ENCODE measurements at regions not wholly inside any gene's neighbourhood (a gene's known extent, or its start where the extent isn't known, plus 50 kb on each side); places are given as distances from the start of the nearest gene placed in this dataset.
"Not testable (repeated sequence)": the region's sequence is repeated elsewhere in the genome, so short reads cannot be mapped to it uniquely, and the experiment has no call there.

GRCh38 chr4:14168919-14169318 lies 541.4 kb upstream of the BOD1L1 start:
- peaks cover 8% of the 10 kb centered on the region for H3K4me1 ChIP-seq
- WGBS, result 32% methylated on average over 5 of the region's 5 CpGs

DNA sequence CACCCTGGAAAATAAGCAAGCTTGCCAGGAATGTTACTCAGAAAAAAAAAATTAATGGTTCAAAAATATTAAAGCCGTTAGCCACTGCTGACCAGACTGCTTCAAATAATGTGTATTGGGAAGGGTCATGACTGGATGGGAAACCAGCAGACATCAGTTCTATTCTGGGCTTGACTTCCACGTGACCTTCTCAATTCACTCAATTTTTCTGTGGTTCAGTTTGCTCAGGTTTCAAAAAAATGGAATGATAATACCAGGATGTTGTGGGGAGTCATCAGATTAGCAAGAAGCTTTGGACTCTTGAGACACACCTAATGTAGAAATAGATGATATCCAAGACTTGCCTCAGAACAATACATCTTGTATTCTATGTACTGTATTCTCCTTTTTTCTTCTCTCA lies 541.9 kb upstream of the BOD1L1 start:
- no peak for TF ChIP-seq CTCF (IDR thresholded peaks at IDR 0.05)
- TF ChIP-seq EP300 (IDR thresholded peaks at IDR 0.05), result no peak
- no peak for TF ChIP-seq POLR2A (IDR thresholded peaks at IDR 0.05)
- no peak for TF ChIP-seq POLR2AphosphoS5 (IDR thresholded peaks at IDR 0.05)
- Histone ChIP-seq H3K4me1 (peaks cover 8% of the 10 kb centered on the region), H3K27me3 (no peaks in the 10 kb centered on the region), H3K9me3 (no peaks in the 10 kb centered on the region), H3K27ac (no peak overlapping the region), H3K36me3 (no peaks in the 10 kb centered on the region), H3K4me3 (no peak overlapping the region)
- 64% methylated on average over 2 of the region's 2 CpGs for WGBS
- no peak for DNase-seq (ENCODE audit: low spot score in 2 of 2)

More at GRCh38 chr4:14168919-14169318, 541.4 kb upstream of the BOD1L1 start:
- no peaks in the 10 kb centered on the region for H3K27me3 ChIP-seq
- no peaks in the 10 kb centered on the region for H3K9me3 ChIP-seq
- no peak overlapping the region for H3K4me3 ChIP-seq
- no peaks in the 10 kb centered on the region for H3K36me3 ChIP-seq
- TF ChIP-seq POLR2AphosphoS5 (IDR thresholded peaks at IDR 0.05), result no peak
- no peak for TF ChIP-seq EP300 (IDR thresholded peaks at IDR 0.05)
- TF ChIP-seq POLR2A (IDR thresholded peaks at IDR 0.05), result no peak
- DNase-seq (ENCODE audit: low spot score in 2 of 2), result no peak
- no peak overlapping the region for H3K27ac ChIP-seq

DNA sequence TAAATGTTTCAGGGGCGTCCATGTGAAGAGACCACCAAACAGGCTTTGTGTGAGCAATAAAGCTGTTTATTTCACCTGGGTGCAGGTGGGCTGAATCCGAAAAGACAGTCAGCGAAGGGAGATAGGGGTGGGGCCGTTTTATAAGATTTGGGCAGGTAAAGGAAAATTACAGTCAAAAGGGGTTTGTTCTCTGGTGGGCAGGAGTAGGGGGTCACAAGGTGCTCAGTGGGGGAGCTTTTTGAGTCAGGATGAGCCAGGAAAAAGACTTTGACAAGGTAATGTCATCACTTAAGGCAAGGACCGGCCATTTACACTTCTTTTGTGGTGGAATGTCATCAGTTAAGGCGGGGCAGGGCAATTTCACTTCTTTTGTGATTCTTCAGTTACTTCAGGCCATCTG lies 542.4 kb upstream of the BOD1L1 start:
- 88% methylated on average over 6 of the region's 6 CpGs for WGBS
- not testable (repeated sequence) for DNase-seq (ENCODE audit: low spot score in 2 of 2); H3K27ac ChIP-seq; H3K36me3 ChIP-seq; H3K4me1 ChIP-seq; H3K4me3 ChIP-seq; H3K27me3 ChIP-seq; H3K9me3 ChIP-seq

GRCh38 chr4:14176613-14177012 lies 549.1 kb upstream of the BOD1L1 start:
- no peak for DNase-seq (ENCODE audit: low spot score in 2 of 2)
- no peak overlapping the region for H3K4me3 ChIP-seq
- H3K9me3 ChIP-seq, result no peaks in the 10 kb centered on the region
- no peak for TF ChIP-seq POLR2A (IDR thresholded peaks at IDR 0.05)
- 90% methylated on average over 3 of the region's 3 CpGs for WGBS
- H3K27ac ChIP-seq, result no peak overlapping the region
- no peaks in the 10 kb centered on the region for H3K27me3 ChIP-seq
- H3K36me3 ChIP-seq, result no peaks in the 10 kb centered on the region
- H3K4me1 ChIP-seq, result peaks cover 12% of the 10 kb centered on the region

DNA sequence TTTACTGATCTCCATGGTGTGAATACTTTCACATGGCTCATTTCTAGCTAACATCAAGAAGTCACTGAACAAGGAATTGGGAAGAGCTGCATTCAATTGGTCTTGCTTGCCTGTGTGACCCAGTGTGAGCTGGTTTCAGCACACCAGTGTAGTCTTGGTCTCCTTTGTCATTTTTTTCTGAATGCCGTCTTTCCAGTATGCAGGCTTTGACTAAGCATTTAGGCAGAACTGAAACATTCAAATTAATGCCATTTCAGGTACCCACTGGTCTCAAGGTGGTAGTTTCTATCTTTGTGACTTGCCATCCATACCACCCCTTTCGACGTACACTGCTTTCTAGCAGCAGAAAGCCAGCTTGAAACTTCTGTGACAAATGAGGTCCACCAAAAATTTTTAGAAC lies 550.5 kb upstream of the BOD1L1 start:
- no peaks in the 10 kb centered on the region for H3K27me3 ChIP-seq
- WGBS, result 86% methylated on average over 3 of the region's 3 CpGs
- no peak overlapping the region for H3K4me3 ChIP-seq
- TF ChIP-seq EP300 (IDR thresholded peaks at IDR 0.05), result no peak
- TF ChIP-seq POLR2AphosphoS5 (IDR thresholded peaks at IDR 0.05), result no peak
- no peak for TF ChIP-seq CTCF (IDR thresholded peaks at IDR 0.05)
- TF ChIP-seq POLR2A (IDR thresholded peaks at IDR 0.05), result no peak
- H3K36me3 ChIP-seq, result no peaks in the 10 kb centered on the region
- DNase-seq (ENCODE audit: low spot score in 2 of 2), result no peak
- no peak overlapping the region for H3K27ac ChIP-seq
- peaks cover 12% of the 10 kb centered on the region for H3K4me1 ChIP-seq
- H3K9me3 ChIP-seq, result no peaks in the 10 kb centered on the region

- Histone ChIP-seq H3K27me3 (no peaks in the 10 kb centered on the region), H3K27ac (no peak overlapping the region)
- TF ChIP-seq POLR2AphosphoS5 (IDR thresholded peaks at IDR 0.05) (no peak), POLR2A (IDR thresholded peaks at IDR 0.05) (no peak), EP300 (IDR thresholded peaks at IDR 0.05) (no peak), CTCF (IDR thresholded peaks at IDR 0.05) (no peak)
These were observed 550.9 kb upstream of the BOD1L1 start for GRCh38 chr4:14178421-14178820.

DNA sequence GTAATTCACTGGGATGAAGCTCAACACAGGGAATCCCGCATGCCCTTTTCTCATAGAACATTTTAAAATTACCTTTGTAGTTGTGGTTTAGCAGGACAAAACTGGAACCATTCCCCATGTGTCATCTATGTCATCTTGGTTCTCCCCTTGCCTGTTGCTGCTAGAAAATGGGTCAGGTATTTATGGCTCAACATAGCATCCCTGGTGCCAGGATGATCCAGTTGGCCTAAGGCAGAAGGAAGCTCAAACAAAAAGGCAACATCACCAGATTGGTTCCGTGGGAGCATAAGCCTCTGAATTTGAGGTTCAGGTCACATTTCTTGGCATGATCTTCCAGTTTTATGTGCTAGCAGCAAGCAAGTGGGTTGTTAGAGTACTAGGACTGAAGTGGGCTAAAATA lies 552.6 kb upstream of the BOD1L1 start:
- Histone ChIP-seq H3K36me3 (no peaks in the 10 kb centered on the region), H3K27ac (no peak overlapping the region), H3K4me3 (no peak overlapping the region), H3K9me3 (no peaks in the 10 kb centered on the region), H3K4me1 (peaks cover 15% of the 10 kb centered on the region), H3K27me3 (no peaks in the 10 kb centered on the region)
- no peak for TF ChIP-seq CTCF (IDR thresholded peaks at IDR 0.05)
- TF ChIP-seq POLR2AphosphoS5 (IDR thresholded peaks at IDR 0.05), result no peak
- TF ChIP-seq EP300 (IDR thresholded peaks at IDR 0.05), result no peak
- no peak for TF ChIP-seq POLR2A (IDR thresholded peaks at IDR 0.05)
- 90% methylated on average over 2 of the region's 2 CpGs for WGBS
- no peak for DNase-seq (ENCODE audit: low spot score in 2 of 2)

More at GRCh38 chr4:14178421-14178820, 550.9 kb upstream of the BOD1L1 start:
- no peaks in the 10 kb centered on the region for H3K36me3 ChIP-seq
- H3K4me3 ChIP-seq, result no peak overlapping the region
- H3K4me1 ChIP-seq, result peaks cover 12% of the 10 kb centered on the region
- WGBS, result 13% methylated on average over 1 of the region's 1 CpG
- DNase-seq (ENCODE audit: low spot score in 2 of 2), result no peak
- no peaks in the 10 kb centered on the region for H3K9me3 ChIP-seq
